ENCODE measurements at regions not wholly inside any gene's neighbourhood (a gene's known extent, or its start where the extent isn't known, plus 50 kb on each side); places are given as distances from the start of the nearest gene placed in this dataset.

DNA sequence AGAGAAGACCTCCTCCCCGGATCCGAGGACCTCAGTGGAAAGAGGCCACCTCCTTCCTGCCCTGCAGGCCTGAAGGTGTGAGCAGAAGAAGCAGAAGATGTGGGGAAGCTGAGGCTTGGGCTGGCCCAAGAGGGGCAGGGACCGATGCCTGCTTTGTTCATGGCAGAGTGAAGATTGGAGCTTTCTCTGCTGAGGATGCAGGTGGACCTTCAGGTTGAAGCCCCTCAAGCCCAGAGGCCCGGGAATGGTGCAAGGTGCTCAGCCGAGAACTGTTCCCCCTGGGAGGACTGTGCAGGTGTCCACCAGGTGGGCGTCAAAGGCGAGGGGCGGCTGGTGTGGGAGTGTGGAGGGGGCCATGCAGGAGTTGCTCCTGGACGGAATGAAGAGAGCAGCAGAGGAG is 277.9 kb upstream of the IRX2 start:
- no peak for TF ChIP-seq CTCF (IDR thresholded peaks at IDR 0.05)
- no peak for TF ChIP-seq POLR2A (IDR thresholded peaks at IDR 0.05)
- DNase-seq, result no peak
- intact Hi-C loops (cut with DNase I; ENCODE audit: low total_unique reads), result no loop called here
- no peaks in the 10 kb centered on the region for H3K36me3 ChIP-seq
- H3K4me1 ChIP-seq, result no peaks in the 10 kb centered on the region
- H3K4me3 ChIP-seq, result no peak overlapping the region
- H3K9me3 ChIP-seq, result no peaks in the 10 kb centered on the region
- no peaks in the 10 kb centered on the region for H3K27me3 ChIP-seq
- H3K27ac ChIP-seq, result no peak overlapping the region

DNA sequence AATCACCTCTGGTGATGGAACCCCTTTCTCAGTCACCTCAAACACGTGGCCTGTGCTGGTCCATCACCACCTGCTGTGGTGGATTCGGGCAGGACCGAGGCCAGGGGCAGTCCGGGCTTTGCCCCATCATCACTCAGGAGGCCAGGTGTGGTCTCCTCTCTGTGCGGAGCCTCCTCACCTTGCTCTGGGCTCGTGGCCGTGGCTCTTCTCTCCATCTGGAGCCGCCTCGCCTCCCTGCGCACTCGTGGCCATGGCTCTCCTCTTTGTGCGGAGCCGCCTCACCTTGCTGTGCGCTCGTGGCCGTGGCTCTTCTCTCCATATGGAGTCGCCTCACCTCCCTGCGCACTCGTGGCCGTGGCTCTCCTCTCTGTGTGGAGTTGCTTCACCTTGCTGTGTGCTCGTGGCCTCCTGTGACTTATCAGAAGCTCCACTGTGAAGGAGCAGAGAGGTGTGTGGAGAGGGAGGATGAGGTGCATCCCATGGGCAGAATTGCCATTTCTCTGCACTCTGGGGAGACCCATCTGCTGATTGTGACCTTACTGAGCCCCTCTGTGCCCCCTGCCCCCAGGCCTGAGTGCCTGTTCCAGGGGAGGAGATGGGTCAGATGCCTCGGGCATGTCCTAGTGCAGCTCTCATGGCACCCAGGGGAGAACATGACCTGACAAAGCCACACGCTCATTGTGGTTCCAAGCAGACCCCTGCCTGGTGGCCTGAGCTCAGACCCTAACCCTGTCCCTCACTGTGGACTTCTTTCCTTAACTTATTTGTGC is 276.6 kb upstream of the IRX2 start:
- H3K27ac ChIP-seq, result no peak overlapping the region
- intact Hi-C loops (cut with DNase I; ENCODE audit: low total_unique reads), result no loop called here
- no peak for TF ChIP-seq POLR2A (IDR thresholded peaks at IDR 0.05)
- TF ChIP-seq CTCF (IDR thresholded peaks at IDR 0.05), result no peak
- no peaks in the 10 kb centered on the region for H3K9me3 ChIP-seq
- no peak overlapping the region for H3K4me3 ChIP-seq
- no peaks in the 10 kb centered on the region for H3K36me3 ChIP-seq
- no peak for DNase-seq
- no peaks in the 10 kb centered on the region for H3K4me1 ChIP-seq
- no peaks in the 10 kb centered on the region for H3K27me3 ChIP-seq

DNA sequence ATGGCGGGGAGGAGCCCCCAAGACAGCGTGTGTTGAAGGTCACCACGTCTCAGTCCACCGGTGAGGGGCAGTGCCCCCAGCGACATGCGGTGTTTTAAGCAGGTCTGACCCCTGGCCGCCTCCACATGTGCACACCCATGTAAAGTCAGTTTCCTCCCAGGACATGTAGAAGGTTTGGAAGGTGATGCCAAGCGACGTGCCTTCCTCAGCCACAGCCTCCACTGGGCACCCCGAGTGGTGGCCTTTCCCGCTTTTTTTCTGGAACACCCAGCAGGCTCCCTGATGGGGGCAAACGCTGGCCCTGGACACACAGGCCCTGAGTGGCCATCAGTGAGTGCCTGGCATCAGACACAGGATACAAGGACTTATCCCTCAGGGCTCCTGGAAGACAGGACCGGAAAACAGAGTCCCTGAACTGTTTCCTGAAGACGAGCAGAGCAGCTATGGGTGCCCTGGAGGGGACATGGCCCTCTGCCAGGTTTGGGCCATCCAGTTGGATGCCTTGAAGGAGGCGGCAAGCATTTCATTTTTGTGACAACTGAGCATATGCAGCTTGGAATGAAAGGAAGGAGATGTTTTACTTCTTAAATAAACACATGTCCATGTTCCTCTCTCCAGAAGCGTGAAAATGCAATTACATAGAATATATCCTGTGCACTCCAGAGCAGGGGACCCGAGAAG is 275.8 kb upstream of the IRX2 start:
- no peaks in the 10 kb centered on the region for H3K9me3 ChIP-seq
- no peaks in the 10 kb centered on the region for H3K4me1 ChIP-seq
- H3K4me3 ChIP-seq, result no peak overlapping the region
- intact Hi-C loops (cut with DNase I; ENCODE audit: low total_unique reads), result no loop called here
- DNase-seq, result no peak
- no peak for TF ChIP-seq POLR2A (IDR thresholded peaks at IDR 0.05)
- TF ChIP-seq CTCF (IDR thresholded peaks at IDR 0.05), result no peak
- no peaks in the 10 kb centered on the region for H3K27me3 ChIP-seq
- no peaks in the 10 kb centered on the region for H3K36me3 ChIP-seq
- H3K27ac ChIP-seq, result no peak overlapping the region

DNA sequence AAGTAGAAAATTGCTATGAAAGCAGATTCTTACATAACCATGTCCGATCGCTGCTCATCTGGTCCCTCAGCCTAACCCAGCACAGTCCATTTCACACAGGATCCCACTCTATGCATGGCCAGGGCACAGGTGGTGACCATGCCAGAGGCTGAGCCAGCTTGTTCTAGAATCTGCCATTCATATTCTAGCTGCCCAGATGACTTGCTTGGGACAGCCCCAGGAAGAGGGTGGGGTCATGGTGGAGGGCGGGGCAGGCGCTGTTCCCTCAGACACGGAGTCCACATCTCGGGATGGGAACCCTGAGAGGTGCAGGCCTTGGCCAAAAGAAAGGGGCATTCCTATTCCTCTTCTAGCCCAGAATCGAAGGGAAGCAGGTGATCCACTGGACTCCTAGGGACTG is 275.2 kb upstream of the IRX2 start:
- Histone ChIP-seq H3K9me3 (no peaks in the 10 kb centered on the region), H3K4me3 (no peak overlapping the region), H3K27me3 (no peaks in the 10 kb centered on the region), H3K36me3 (no peaks in the 10 kb centered on the region), H3K4me1 (no peaks in the 10 kb centered on the region), H3K27ac (no peak overlapping the region)
- intact Hi-C loops (cut with DNase I; ENCODE audit: low total_unique reads), result no loop called here
- DNase-seq, result no peak
- TF ChIP-seq POLR2A (IDR thresholded peaks at IDR 0.05), result no peak
- TF ChIP-seq CTCF (IDR thresholded peaks at IDR 0.05), result no peak

GRCh38 chr5:3026099-3026498 is 274.6 kb upstream of the IRX2 start:
- Histone ChIP-seq H3K27ac (no peak overlapping the region), H3K4me1 (no peaks in the 10 kb centered on the region), H3K36me3 (no peaks in the 10 kb centered on the region), H3K4me3 (no peak overlapping the region), H3K9me3 (no peaks in the 10 kb centered on the region), H3K27me3 (no peaks in the 10 kb centered on the region)
- no peak for DNase-seq
- intact Hi-C loops (cut with DNase I; ENCODE audit: low total_unique reads), result no loop called here
- TF ChIP-seq POLR2A (IDR thresholded peaks at IDR 0.05) (no peak), CTCF (IDR thresholded peaks at IDR 0.05) (no peak)
